A549 (cell line): ENCODE measurements at regions not wholly inside any gene's neighbourhood (a gene's known extent, or its start where the extent isn't known, plus 50 kb on each side); places are given as distances from the start of the nearest gene placed in this dataset.

Experiments
- ATAC-seq, 2 experiments: fragments of 200-7000 bp in 1 of 2; fragments of >200 bp in 1 of 2; cut with Nextera tagmentation in 1 of 2; cut with Tn5 transposase in 1 of 2; 3 replicates each; pipeline versions ENCODE4 v1.8.0 to v1.9.1; 2018 to 2020; ENCODE audit warnings: mild to moderate bottlenecking in 1 of 2, moderate library complexity in 1 of 2
- CTCF ChIA-PET: fragments of 300-600 bp; sonication (Branson Sonifier 250); formaldehyde crosslinking; extraction: SDS; loops from one replicate; lab custom pipeline; 2021; ENCODE audit warnings: antibody characterized with exemption, inconsistent platforms; lab: Yijun Ruan, JAX
- POLR2A ChIA-PET: fragments of 350-600 bp; formaldehyde crosslinking; extraction: SDS; loops from one replicate; lab custom pipeline; 2021; ENCODE audit warnings: antibody characterized with exemption, inconsistent platforms; lab: Yijun Ruan, JAX
- DNase-seq, 2 experiments: peaks; one replicate each; pipeline versions ENCODE4 v3.0.0 to v3.0.0-alpha.2; 2011 to 2016; ENCODE audit warnings: low read depth in 1 of 2, low spot score in 1 of 2
- FAIRE-seq: peaks from 2 replicates; lab custom pipeline; 2011; peaks lifted over from hg19 to GRCh38; lab: Jason Lieb, UNC
- H3K27ac ChIP-seq, 2 experiments: fragments of >200 bp; sonication (Bioruptor Twin); formaldehyde crosslinking; 3 replicates each; pipeline ENCODE4 v1.5.1; 2016 to 2017
- H3K4me1 ChIP-seq: fragments of >200 bp; sonication (Bioruptor Twin); formaldehyde crosslinking; 3 replicates; pipeline ENCODE4 v1.6.1; 2016
- H3K4me2 ChIP-seq: fragments of >200 bp; sonication (Bioruptor Twin); formaldehyde crosslinking; 3 replicates; pipeline ENCODE4 v1.6.1; 2016
- H3K4me3 ChIP-seq: fragments of >200 bp; sonication (Bioruptor Twin); formaldehyde crosslinking; 3 replicates; pipeline ENCODE4 v1.5.1; 2016
- H3K9me3 ChIP-seq: fragments of >200 bp; sonication (Bioruptor Twin); formaldehyde crosslinking; 3 replicates; pipeline ENCODE4 v1.6.1; 2016
- BHLHE40 ChIP-seq: IDR thresholded peaks from 2 replicates; pipeline ENCODE4 v1.6.1; 2012; ENCODE audit warnings: low read depth, low read length, inconsistent platforms
- CBX2 ChIP-seq: fragments of 200-600 bp; sonication (generic); IDR thresholded peaks from 2 replicates; pipeline ENCODE4 v1.6.1; 2016; ENCODE audit warnings: low read depth, mild to moderate bottlenecking, borderline replicate concordance
- CBX8 ChIP-seq: fragments of 200-600 bp; sonication (generic); IDR thresholded peaks from 2 replicates; pipeline ENCODE4 v1.6.1; 2016
- CEBPB ChIP-seq, 2 experiments: fragments of >200 bp in 1 of 2; sonication (Bioruptor Twin) in 1 of 2; formaldehyde crosslinking in 1 of 2; IDR thresholded peaks; 2 replicates each; pipeline ENCODE4 v1.6.1; 2012 to 2016
- CHD2 ChIP-seq: fragments of 150-350 bp; IDR thresholded peaks from 2 replicates; pipeline ENCODE4 v1.6.1; 2014; ENCODE audit warnings: low read length; ENCODE audit not compliant: partially characterized antibody
- CHD4 ChIP-seq: fragments of 200-600 bp; sonication (generic); IDR thresholded peaks from 2 replicates; pipeline ENCODE4 v1.6.1; 2016; ENCODE audit warnings: antibody characterized with exemption, mild to moderate bottlenecking, borderline replicate concordance
- CTCF ChIP-seq: fragments of >200 bp; sonication (Bioruptor Twin); formaldehyde crosslinking; IDR thresholded peaks from 3 replicates; pipeline ENCODE4 v1.5.1; 2016
- ESRRA ChIP-seq: fragments of 150-350 bp; IDR thresholded peaks from 2 replicates; pipeline ENCODE4 v1.6.1; 2014; ENCODE audit warnings: mild to moderate bottlenecking, low read length, borderline replicate concordance
- FOSL2 ChIP-seq, 2 experiments: fragments of 450-650 bp in 1 of 2; fragments of >200 bp in 1 of 2; sonication (Bioruptor Twin) in 1 of 2; formaldehyde crosslinking; IDR thresholded peaks; 2 replicates each; pipeline versions ENCODE4 v1.5.0 to v1.6.1; 2016 to 2020; ENCODE audit warnings: mild to moderate bottlenecking in 1 of 2, moderate library complexity in 1 of 2
- HMGXB4 ChIP-seq: fragments of 250-450 bp; sonication (Bioruptor Pico); IDR thresholded peaks from 2 replicates; pipeline ENCODE4 v1.5.0; 2021; ENCODE audit warnings: mild to moderate bottlenecking, moderate library complexity, borderline replicate concordance
- NPAS2 ChIP-seq: fragments of 250-450 bp; sonication (Bioruptor Pico); IDR thresholded peaks from 2 replicates; pipeline ENCODE4 v1.8.0; 2022; ENCODE audit warnings: mild to moderate bottlenecking, moderate library complexity, borderline replicate concordance
- NR3C1 ChIP-seq: fragments of >200 bp; sonication (Bioruptor Twin); formaldehyde crosslinking; IDR thresholded peaks from 3 replicates; pipeline ENCODE4 v1.6.1; 2017
- POLR2AphosphoS2 ChIP-seq: conservative IDR thresholded peaks from 2 replicates; pipeline ENCODE4 v1.6.1; 2012; ENCODE audit warnings: low read length, improper control_type of control experiment, inconsistent platforms
- RCOR1 ChIP-seq: fragments of 150-350 bp; IDR thresholded peaks from 2 replicates; pipeline ENCODE4 v1.6.1; 2014; ENCODE audit warnings: antibody characterized with exemption, low read length, low read depth
- REST ChIP-seq: fragments of 200-600 bp; sonication (generic); IDR thresholded peaks from 2 replicates; pipeline ENCODE4 v1.6.1; 2016; ENCODE audit warnings: antibody characterized with exemption, mild to moderate bottlenecking, moderate library complexity
- RFX5 ChIP-seq: fragments of 450-650 bp; IDR thresholded peaks from 2 replicates; pipeline ENCODE4 v1.7.1; 2014; ENCODE audit warnings: antibody characterized with exemption, mild to moderate bottlenecking, moderate library complexity
- RNF2 ChIP-seq: fragments of 200-600 bp; sonication (generic); IDR thresholded peaks from 2 replicates; pipeline ENCODE4 v1.6.1; 2016; ENCODE audit warnings: low read depth, mild to moderate bottlenecking, antibody characterized with exemption, moderate library complexity, borderline replicate concordance
- SREBF2 ChIP-seq: fragments of 450-650 bp; IDR thresholded peaks from 2 replicates; pipeline ENCODE4 v1.6.1; 2014; ENCODE audit warnings: mild to moderate bottlenecking, moderate library complexity
- TP53 ChIP-seq: fragments of 250-450 bp; sonication (Bioruptor Pico); IDR thresholded peaks from 2 replicates; pipeline ENCODE4 v1.5.0; 2021; ENCODE audit warnings: mild to moderate bottlenecking, moderate library complexity
- ZFP36 ChIP-seq: fragments of 450-650 bp; IDR thresholded peaks from 2 replicates; pipeline ENCODE4 v1.6.1; 2014; ENCODE audit warnings: borderline replicate concordance; ENCODE audit not compliant: partially characterized antibody
- ZNF302 ChIP-seq: fragments of 250-450 bp; sonication (Bioruptor Pico); IDR thresholded peaks from 2 replicates; pipeline ENCODE4 v1.9.0; 2021; ENCODE audit warnings: inconsistent platforms, mild to moderate bottlenecking, moderate library complexity
- ZSCAN20 ChIP-seq: fragments of 250-450 bp; sonication (Bioruptor Pico); IDR thresholded peaks from 2 replicates; pipeline ENCODE4 v1.8.0; 2022; ENCODE audit warnings: mild to moderate bottlenecking, moderate library complexity
- WGBS: methylation state at CpG from one replicate; pipeline ENCODE4 v1.1.6; 2017; ENCODE audit errors: missing lambda C conversion rate; 5-methylcytosine and 5-hydroxymethylcytosine counted together
- TF ChIP-seq, protein P1 (sequence below): IDR thresholded peaks from 2 replicates; pipeline ENCODE4 v1.6.1; 2012
- TF ChIP-seq, protein P2 (sequence below): fragments of 250-450 bp; sonication (Bioruptor Pico); IDR thresholded peaks from 2 replicates; pipeline ENCODE4 v1.5.0; 2020; ENCODE audit warnings: low read depth, mild to moderate bottlenecking, moderate library complexity

GRCh38 chr2:67290451-67291290 is 106.5 kb upstream of the ETAA1 start (continued):
- no peak for TF ChIP-seq ZSCAN20 (CRISPR knock-in tag)
- TF ChIP-seq TP53 (CRISPR knock-in tag), result no peak
- TF ChIP-seq ZFP36, result no peak
- TF ChIP-seq CHD4, result no peak

DNA sequence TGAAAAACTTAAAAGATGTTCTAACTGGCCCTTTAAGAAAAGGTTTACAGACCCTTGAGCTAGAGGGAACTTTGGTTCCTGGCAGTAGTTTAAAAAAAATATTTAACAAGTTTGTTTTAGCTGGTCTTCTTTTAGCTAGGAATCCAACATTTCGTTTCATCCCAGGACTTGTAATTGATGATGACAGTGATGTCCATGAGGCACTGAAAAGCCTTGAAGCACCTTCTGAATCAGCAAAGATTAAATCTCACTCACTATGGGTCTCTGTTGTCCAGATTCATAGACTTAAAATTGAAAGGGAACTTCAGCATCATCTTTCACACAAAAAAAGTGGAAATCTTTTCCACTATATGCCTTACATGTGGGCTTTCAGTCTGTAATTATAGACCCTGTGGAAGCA is 102.9 kb upstream of the ETAA1 start:
- 17% methylated on average over 1 of the region's 1 CpG for WGBS
- Histone ChIP-seq H3K4me3 (no peak overlapping the region), H3K9me3 (no peaks in the 10 kb centered on the region), H3K4me2 (no peak overlapping the region), H3K27ac (no peak overlapping the region), H3K4me1 (peaks cover 30% of the 10 kb centered on the region)
- no peak for FAIRE-seq
- ATAC-seq, result no peak
- DNase-seq, result no peak
- POLR2A ChIA-PET, result no interaction called here
- CTCF ChIA-PET, result interaction anchor here (0.8 to 1.0 kb wide), 2 partner anchors 24 to 28 kb away, joined by 3 to 4 read pairs; no protein-coding TSS in a partner anchor
- TF ChIP-seq RNF2 (no peak), SREBF2 (no peak), RFX5 (no peak), CEBPB (IDR thresholded peaks at IDR 0.05) (no peak), POLR2AphosphoS2 (no peak), CBX8 (no peak), NPAS2 (CRISPR knock-in tag) (no peak), ZNF302 (no peak), CTCF (no peak), ESRRA (no peak), BHLHE40 (no peak), CHD2 (no peak), CBX2 (no peak)
- TF ChIP-seq, protein P1, sequence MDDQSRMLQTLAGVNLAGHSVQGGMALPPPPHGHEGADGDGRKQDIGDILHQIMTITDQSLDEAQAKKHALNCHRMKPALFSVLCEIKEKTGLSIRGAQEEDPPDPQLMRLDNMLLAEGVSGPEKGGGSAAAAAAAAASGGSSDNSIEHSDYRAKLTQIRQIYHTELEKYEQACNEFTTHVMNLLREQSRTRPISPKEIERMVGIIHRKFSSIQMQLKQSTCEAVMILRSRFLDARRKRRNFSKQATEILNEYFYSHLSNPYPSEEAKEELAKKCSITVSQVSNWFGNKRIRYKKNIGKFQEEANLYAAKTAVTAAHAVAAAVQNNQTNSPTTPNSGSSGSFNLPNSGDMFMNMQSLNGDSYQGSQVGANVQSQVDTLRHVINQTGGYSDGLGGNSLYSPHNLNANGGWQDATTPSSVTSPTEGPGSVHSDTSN, result no peak
- TF ChIP-seq, protein P2, sequence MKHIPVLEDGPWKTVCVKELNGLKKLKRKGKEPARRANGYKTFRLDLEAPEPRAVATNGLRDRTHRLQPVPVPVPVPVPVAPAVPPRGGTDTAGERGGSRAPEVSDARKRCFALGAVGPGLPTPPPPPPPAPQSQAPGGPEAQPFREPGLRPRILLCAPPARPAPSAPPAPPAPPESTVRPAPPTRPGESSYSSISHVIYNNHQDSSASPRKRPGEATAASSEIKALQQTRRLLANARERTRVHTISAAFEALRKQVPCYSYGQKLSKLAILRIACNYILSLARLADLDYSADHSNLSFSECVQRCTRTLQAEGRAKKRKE (CRISPR knock-in tag), result no peak

DNA sequence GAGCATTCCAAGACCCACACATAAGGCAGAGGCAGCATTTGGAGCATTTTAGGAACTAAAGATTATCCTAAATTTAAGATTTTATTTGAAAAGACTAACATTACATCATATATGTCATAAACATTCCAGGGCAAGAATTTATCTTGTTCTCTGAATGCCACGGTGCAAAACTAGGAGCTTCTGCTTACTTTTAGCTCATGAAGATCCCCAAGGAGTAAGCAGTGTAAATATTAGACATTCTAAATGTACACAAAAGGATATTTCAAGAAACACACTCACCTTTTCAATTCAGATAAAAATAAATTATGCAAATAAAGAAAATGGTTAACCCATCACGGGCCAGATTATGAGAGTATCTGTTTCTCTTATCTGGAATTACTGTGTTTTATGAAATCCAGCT is 101.7 kb upstream of the ETAA1 start:
- POLR2A ChIA-PET, result no interaction called here
- DNase-seq, result peak in 1 of 2 experiments; percentile 22
- CTCF ChIA-PET, result interaction anchor here (0.8 to 0.9 kb wide), 2 partner anchors 27 to 42 kb away, joined by 3 to 4 read pairs; no protein-coding TSS in a partner anchor
- peak in 1 of 2 experiments; percentile 59; a peak in 2 of 6 replicates for ATAC-seq
- H3K4me1 ChIP-seq, result peaks cover 18% of the 10 kb centered on the region
- 18% methylated on average over 2 of the region's 2 CpGs for whole genome bisulfite sequencing
- peak overlapping the region in 1 of 2 experiments; percentile 18; a peak in 1 of 6 replicates for H3K27ac ChIP-seq
- no peak for FAIRE-seq
- no peak overlapping the region for H3K4me3 ChIP-seq
- no peaks in the 10 kb centered on the region for H3K9me3 ChIP-seq
- H3K4me2 ChIP-seq, result peak overlapping the region; percentile 15; the same call in 2 of the 3 replicates
- TF ChIP-seq FOSL2 (IDR thresholded peaks at IDR 0.05) (no peak), FOSL2 (CRISPR knock-in tag; IDR thresholded peaks at IDR 0.05) (no peak; the same call in 1 of the 2 replicates), REST (no peak), RCOR1 (no peak), HMGXB4 (CRISPR knock-in tag) (no peak), NR3C1 (no peak)
- TF ChIP-seq, protein P2 (CRISPR knock-in tag), result no peak
